ENCODE measurements at regions not wholly inside any gene's neighbourhood (a gene's known extent, or its start where the extent isn't known, plus 50 kb on each side); places are given as distances from the start of the nearest gene placed in this dataset.

DNA sequence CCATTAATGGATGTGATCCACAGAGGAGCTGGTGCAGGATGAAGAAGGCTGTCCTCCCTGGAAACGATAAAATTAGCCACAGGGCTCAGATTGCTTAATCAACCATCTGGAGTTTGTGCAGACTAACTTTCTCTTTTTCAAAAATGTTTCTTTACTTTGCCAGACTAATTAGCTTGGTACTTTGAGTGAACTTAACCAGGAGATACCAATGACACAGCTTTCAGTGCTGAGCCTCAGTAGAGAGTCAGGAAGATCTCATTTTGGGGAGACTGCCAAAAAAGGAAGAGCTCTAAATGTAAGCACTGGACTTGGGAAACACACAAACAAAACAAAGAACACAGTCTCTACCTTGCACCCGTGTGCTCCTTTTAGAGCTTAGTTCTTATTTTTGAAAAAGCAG is 248.1 kb upstream of the DEPDC1 start:
- Histone ChIP-seq H3K27ac (no peak overlapping the region), H3K4me3 (no peak overlapping the region)
- TF ChIP-seq, protein P1, sequence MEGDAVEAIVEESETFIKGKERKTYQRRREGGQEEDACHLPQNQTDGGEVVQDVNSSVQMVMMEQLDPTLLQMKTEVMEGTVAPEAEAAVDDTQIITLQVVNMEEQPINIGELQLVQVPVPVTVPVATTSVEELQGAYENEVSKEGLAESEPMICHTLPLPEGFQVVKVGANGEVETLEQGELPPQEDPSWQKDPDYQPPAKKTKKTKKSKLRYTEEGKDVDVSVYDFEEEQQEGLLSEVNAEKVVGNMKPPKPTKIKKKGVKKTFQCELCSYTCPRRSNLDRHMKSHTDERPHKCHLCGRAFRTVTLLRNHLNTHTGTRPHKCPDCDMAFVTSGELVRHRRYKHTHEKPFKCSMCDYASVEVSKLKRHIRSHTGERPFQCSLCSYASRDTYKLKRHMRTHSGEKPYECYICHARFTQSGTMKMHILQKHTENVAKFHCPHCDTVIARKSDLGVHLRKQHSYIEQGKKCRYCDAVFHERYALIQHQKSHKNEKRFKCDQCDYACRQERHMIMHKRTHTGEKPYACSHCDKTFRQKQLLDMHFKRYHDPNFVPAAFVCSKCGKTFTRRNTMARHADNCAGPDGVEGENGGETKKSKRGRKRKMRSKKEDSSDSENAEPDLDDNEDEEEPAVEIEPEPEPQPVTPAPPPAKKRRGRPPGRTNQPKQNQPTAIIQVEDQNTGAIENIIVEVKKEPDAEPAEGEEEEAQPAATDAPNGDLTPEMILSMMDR (IDR thresholded peaks at IDR 0.05), result no peak
- DNase-seq (ENCODE audit: low spot score), result no peak

DNA sequence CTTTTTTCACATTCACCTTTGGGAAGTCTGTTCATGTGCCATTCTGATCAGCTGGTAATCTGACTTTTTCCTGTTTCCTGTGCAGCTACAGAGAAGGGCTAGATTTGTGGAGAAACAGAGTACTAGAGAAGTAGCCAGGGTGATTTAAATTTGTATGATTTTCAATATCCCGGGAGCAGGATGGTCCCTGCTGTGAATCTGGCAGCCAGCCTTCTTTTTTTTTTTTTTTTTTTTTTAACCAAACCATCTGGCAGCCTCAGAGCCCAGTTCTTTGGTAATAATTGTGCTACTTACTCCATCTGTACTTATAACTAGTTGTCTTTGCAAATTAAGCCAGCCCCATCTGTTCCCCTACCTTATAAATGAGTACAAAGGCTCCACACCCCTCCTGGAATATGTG is 248.6 kb upstream of the DEPDC1 start:
- no peak for DNase-seq (ENCODE audit: low spot score)
- TF ChIP-seq, protein P1 (IDR thresholded peaks at IDR 0.05), result no peak
- H3K4me3 ChIP-seq, result no peak overlapping the region
- H3K27ac ChIP-seq, result no peak overlapping the region

DNA sequence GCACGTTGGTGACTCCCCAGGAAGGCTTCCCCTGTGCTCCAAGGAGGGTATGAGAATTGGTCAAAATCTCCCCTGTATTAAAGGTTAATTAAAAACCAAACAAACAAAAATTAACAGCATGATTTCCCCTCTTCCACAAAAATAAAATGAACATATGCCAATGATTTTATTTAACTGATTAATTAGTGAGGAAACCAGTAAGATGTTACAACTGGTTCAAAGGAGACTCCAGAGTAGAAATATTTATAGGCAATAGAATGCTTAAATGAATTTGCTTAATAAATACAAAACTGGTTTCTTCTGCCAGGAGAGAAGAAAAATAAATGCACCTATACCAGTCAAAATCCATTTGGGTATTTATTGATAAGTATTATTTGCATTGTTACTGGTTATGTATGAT is 249.5 kb upstream of the DEPDC1 start:
- H3K27ac ChIP-seq, result no peak overlapping the region
- DNase-seq (ENCODE audit: low spot score), result no peak

DNA sequence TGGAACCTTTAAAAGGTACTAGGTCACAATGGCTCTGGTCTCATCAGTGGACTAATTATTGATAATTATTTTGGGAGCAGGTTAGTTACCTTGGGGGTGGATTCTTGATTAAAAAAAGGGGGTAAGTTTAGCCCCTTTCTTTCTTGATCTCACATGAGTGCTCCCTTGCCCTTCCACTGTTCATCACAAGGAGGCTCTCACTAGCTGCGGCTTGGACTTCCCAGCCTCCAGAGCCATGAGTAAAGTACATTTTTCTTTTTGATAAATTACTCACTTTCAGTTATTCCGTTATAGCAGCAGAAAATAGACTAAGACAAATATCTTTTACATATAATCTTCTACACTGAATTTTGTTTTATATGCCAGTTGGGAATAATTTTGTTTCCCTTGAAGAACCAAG is 254.8 kb upstream of the DEPDC1 start:
- Histone ChIP-seq H3K27ac (no peak overlapping the region), H3K4me3 (no peak overlapping the region)
- no peak for DNase-seq (ENCODE audit: low spot score)
- TF ChIP-seq, protein P1 (IDR thresholded peaks at IDR 0.05), result no peak

More for the DNA sequence above, 249.5 kb upstream of the DEPDC1 start:
- TF ChIP-seq, protein P1 (IDR thresholded peaks at IDR 0.05), result no peak
- no peak overlapping the region for H3K4me3 ChIP-seq

DNA sequence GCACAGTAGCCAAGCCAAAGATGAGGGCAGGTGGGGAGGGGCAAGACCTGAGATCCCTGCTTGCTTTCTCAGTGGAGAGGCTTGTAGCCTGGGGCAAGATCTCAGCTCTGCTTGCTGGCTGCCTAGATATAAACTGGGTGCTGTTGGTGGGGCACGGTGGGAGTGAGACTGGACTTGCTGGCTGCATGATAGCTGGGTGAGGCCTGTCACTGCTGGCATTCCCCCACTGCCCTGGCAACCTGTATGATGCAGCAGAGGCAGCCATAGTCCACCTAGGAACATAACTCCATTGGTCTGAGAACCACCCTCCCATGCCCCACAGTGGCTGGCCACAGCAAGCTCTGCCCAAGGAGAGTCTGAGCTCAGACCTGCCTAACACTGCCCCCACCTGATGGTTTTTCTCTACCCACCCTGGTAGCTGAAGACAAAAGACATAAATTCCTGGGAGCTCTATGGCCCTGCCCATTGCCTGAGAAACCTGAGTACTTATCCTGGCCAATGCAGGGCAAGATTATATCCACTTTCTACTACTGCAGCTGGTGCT is 261.9 kb upstream of the DEPDC1 start:
- no peak overlapping the region for H3K4me3 ChIP-seq
- H3K27ac ChIP-seq, result no peak overlapping the region
- TF ChIP-seq, protein P1 (IDR thresholded peaks at IDR 0.05), result no peak
- DNase-seq (ENCODE audit: low spot score), result no peak

DNA sequence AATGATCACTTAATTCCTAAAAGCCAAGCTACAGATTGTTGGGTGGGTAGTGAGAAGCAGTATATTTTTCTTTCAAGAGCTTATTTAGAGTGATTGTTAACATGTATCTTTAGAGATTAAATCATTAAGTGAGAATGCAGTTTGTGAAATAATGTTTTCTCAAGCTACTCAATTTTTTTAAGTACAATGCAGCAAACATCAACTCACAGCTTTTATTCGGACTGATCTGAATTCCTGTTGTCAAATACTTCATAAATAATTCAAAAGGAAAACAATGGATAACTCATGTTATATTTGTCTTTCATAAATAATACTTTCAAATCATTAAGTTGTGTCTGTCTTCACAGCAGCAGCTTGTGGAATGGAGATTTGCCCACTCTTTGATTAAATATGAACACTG is 271.1 kb upstream of the DEPDC1 start:
- Histone ChIP-seq H3K4me3 (no peak overlapping the region), H3K27ac (no peak overlapping the region)
- TF ChIP-seq, protein P1 (IDR thresholded peaks at IDR 0.05), result no peak
- no peak for DNase-seq (ENCODE audit: low spot score)

DNA sequence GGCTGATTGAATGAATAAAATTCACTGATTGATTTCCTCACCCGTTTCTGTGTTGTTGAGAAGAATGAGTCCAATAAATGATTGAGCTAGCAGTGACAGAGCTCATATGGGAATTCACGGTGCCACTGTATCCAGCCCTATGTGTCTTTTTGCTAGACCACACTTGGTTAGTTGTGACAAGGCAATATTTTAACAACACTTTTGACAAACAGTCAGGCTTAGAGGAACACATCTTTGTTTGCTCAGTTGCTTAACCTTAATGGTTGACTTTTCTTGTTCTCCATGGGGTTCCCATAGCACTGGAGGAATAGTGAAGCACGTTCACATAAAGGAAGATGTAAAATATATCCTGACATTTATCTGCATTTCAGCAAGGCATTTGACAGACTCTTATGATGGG is 273.9 kb upstream of the DEPDC1 start:
- Histone ChIP-seq H3K27ac (no peak overlapping the region), H3K4me3 (no peak overlapping the region)
- TF ChIP-seq, protein P1 (IDR thresholded peaks at IDR 0.05), result no peak
- DNase-seq (ENCODE audit: low spot score), result no peak
